ENCODE measurements at regions not wholly inside any gene's neighbourhood (a gene's known extent, or its start where the extent isn't known, plus 50 kb on each side); places are given as distances from the start of the nearest gene placed in this dataset.
A peak's percentile ranks its signal among the peaks of the same experiment; 100 is the strongest.

GRCh38 chr7:32275216-32276009 is 205.2 kb upstream of the PDE1C start:
- peak; percentile 4 for DNase-seq (ENCODE audit: unreplicated experiment)
- BruUV-seq (replicated peaks), result no TSS peak
- ChIA-PET POLR2A (interaction anchor here (0.7 kb wide), 1 partner anchor 23 kb away, joined by 3 read pairs; no protein-coding TSS in a partner anchor), CTCF (interaction anchor here (0.8 to 1.7 kb wide), 5 partner anchors 64 to 531 kb away, joined by 3 to 5 read pairs (median 3); no protein-coding TSS in a partner anchor)
- H3K4me1 Mint-ChIP-seq (ENCODE audit: insufficient read depth, unreplicated experiment), result no peaks in the 10 kb centered on the region
- intact Hi-C loops (cut with micrococcal nuclease), result no loop called here
- peaks cover 36% of the 10 kb centered on the region for H3K27me3 Mint-ChIP-seq (ENCODE audit: insufficient read depth, unreplicated experiment)
- H3K9me3 Mint-ChIP-seq (ENCODE audit: unreplicated experiment), result no peaks in the 10 kb centered on the region
- TF ChIP-seq CTCF (IDR thresholded peaks at IDR 0.05; ENCODE audit: unreplicated experiment), result no peak
- H3K4me3 Mint-ChIP-seq (ENCODE audit: unreplicated experiment), result no peak overlapping the region
- no peak overlapping the region for H3K27ac Mint-ChIP-seq (ENCODE audit: low read depth, unreplicated experiment)
- H3K36me3 Mint-ChIP-seq (ENCODE audit: insufficient read depth, unreplicated experiment), result no peaks in the 10 kb centered on the region

- no TSS peak for BruUV-seq (replicated peaks)
- ChIA-PET CTCF (interaction anchor here (0.6 to 1.0 kb wide), 3 partner anchors 11 to 346 kb away, joined by 4 read pairs; no protein-coding TSS in a partner anchor), POLR2A (no interaction called here)
- Mint-ChIP-seq H3K36me3 (ENCODE audit: insufficient read depth, unreplicated experiment) (no peaks in the 10 kb centered on the region), H3K9me3 (ENCODE audit: unreplicated experiment) (no peaks in the 10 kb centered on the region), H3K27ac (ENCODE audit: low read depth, unreplicated experiment) (no peak overlapping the region), H3K4me1 (ENCODE audit: insufficient read depth, unreplicated experiment) (no peaks in the 10 kb centered on the region), H3K27me3 (ENCODE audit: insufficient read depth, unreplicated experiment) (peaks cover 16% of the 10 kb centered on the region), H3K4me3 (ENCODE audit: unreplicated experiment) (no peak overlapping the region)
- no peak for TF ChIP-seq CTCF (IDR thresholded peaks at IDR 0.05; ENCODE audit: unreplicated experiment)
- intact Hi-C loops (cut with micrococcal nuclease), result no loop called here
- no peak for DNase-seq (ENCODE audit: unreplicated experiment)
Measured at GRCh38 chr7:32273297-32273696, 203.1 kb upstream of the PDE1C start.

- Mint-ChIP-seq H3K4me3 (ENCODE audit: unreplicated experiment) (no peak overlapping the region), H3K36me3 (ENCODE audit: insufficient read depth, unreplicated experiment) (no peaks in the 10 kb centered on the region), H3K9me3 (ENCODE audit: unreplicated experiment) (no peaks in the 10 kb centered on the region), H3K4me1 (ENCODE audit: insufficient read depth, unreplicated experiment) (no peaks in the 10 kb centered on the region), H3K27me3 (ENCODE audit: insufficient read depth, unreplicated experiment) (no peaks in the 10 kb centered on the region), H3K27ac (ENCODE audit: low read depth, unreplicated experiment) (no peak overlapping the region)
- no TSS peak for BruUV-seq (replicated peaks)
- POLR2A ChIA-PET, result no interaction called here
- no peak for DNase-seq (ENCODE audit: unreplicated experiment)
- no peak for TF ChIP-seq CTCF (IDR thresholded peaks at IDR 0.05; ENCODE audit: unreplicated experiment)
- CTCF ChIA-PET, result interaction anchor here (0.6 to 2.1 kb wide), 3 partner anchors 91 to 1328 kb away, joined by 3 to 4 read pairs (median 3); no protein-coding TSS in a partner anchor
- intact Hi-C loops (cut with micrococcal nuclease), result no loop called here
Measured at GRCh38 chr7:32266932-32267475, 196.8 kb upstream of the PDE1C start.

- DNase-seq (ENCODE audit: unreplicated experiment), result no peak
- TF ChIP-seq CTCF (IDR thresholded peaks at IDR 0.05; ENCODE audit: unreplicated experiment), result no peak
- POLR2A ChIA-PET, result no interaction called here
- Mint-ChIP-seq H3K4me3 (ENCODE audit: unreplicated experiment) (no peak overlapping the region), H3K9me3 (ENCODE audit: unreplicated experiment) (no peaks in the 10 kb centered on the region), H3K4me1 (ENCODE audit: insufficient read depth, unreplicated experiment) (no peaks in the 10 kb centered on the region), H3K36me3 (ENCODE audit: insufficient read depth, unreplicated experiment) (no peaks in the 10 kb centered on the region), H3K27me3 (ENCODE audit: insufficient read depth, unreplicated experiment) (no peaks in the 10 kb centered on the region), H3K27ac (ENCODE audit: low read depth, unreplicated experiment) (no peak overlapping the region)
- CTCF ChIA-PET, result interaction anchor here (2.1 kb wide), 1 partner anchor 93 kb away, joined by 4 read pairs; no protein-coding TSS in a partner anchor
- intact Hi-C loops (cut with micrococcal nuclease), result no loop called here
- no TSS peak for BruUV-seq (replicated peaks)
Measured at GRCh38 chr7:32264702-32265284, 194.6 kb upstream of the PDE1C start.

Data from MCF 10A (cell line).